ENCODE measurements at regions not wholly inside any gene's neighbourhood (a gene's known extent, or its start where the extent isn't known, plus 50 kb on each side); places are given as distances from the start of the nearest gene placed in this dataset.
"Not testable (repeated sequence)": the region's sequence is repeated elsewhere in the genome, so short reads cannot be mapped to it uniquely, and the experiment has no call there.

- DNase-seq (ENCODE audit: low spot score) (no peak), ATAC-seq (no peak)
These were observed 150.4 kb downstream of the BTBD3 start for GRCh38 chr20:12068121-12068520.

DNA sequence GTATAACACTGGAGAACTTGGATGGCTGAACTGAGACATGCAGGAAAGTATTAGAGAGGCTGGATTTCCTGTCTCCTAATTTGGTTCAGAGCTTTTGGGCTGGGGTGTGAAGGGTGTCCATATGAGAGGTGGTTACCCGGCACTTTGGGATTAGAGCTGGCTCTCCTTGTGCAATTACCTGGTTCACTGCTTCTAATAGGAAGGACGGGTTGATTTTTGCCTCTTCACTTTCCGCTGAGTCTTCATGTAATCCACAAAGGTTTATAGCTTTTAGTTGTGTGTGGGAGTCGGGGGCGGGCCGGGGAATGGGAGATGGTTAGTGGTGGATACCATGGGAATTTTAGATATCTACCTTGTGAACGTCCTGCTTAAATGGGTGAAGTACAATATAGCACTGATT is 151.5 kb downstream of the BTBD3 start:
- no peak for ATAC-seq
- DNase-seq (ENCODE audit: low spot score), result no peak

GRCh38 chr20:12072221-12072953 is 154.7 kb downstream of the BTBD3 start:
- ATAC-seq (no peak), DNase-seq (ENCODE audit: low spot score) (no peak)

GRCh38 chr20:12072954-12073264 is 155.2 kb downstream of the BTBD3 start:
- ATAC-seq (no peak), DNase-seq (ENCODE audit: low spot score) (no peak)

DNA sequence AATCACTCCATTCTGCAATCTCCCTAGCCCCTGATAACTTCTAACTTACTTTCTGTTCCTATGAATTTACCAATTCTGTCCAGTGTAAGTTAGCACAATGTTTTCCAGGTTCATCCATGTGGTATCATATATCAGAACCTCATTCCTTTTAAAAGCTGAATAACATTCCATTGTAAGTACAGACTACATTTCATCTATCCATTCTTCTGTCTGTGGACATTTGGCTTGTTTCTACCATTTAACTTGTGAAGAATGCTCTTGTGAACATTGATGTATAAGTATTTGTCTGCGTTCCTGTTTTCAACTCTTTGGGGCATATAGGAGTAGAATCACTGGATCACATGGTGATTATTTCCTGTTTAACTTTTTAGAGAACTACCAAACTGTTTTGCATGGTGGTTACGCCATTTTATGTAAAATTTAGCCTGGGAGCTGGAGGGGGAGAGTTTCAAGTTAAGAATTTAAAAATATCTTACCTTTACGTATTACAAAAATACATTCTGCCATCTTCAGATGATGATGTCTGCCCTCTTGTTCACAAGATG is 156.5 kb downstream of the BTBD3 start:
- ATAC-seq (no peak), DNase-seq (ENCODE audit: low spot score) (no peak)

DNA sequence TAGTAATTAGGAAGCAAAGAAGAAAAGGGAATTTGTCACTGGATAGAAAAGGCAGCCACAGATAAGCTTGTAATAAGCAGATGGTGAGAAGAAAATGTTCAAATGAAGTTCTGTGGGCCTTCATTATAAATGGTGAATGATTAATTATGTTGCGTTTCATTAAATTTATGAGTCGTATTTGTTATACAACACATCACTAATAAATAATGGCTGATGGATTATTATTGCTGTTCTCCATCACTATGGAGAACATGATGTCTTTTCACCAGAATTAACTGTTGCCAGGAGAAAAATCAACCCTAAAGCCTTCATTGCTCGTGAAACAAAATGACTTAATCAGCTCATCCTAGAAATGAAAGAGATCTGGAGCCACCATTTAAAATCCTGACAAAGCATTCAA is 158.5 kb downstream of the BTBD3 start:
- ATAC-seq (no peak), DNase-seq (ENCODE audit: low spot score) (no peak)

DNA sequence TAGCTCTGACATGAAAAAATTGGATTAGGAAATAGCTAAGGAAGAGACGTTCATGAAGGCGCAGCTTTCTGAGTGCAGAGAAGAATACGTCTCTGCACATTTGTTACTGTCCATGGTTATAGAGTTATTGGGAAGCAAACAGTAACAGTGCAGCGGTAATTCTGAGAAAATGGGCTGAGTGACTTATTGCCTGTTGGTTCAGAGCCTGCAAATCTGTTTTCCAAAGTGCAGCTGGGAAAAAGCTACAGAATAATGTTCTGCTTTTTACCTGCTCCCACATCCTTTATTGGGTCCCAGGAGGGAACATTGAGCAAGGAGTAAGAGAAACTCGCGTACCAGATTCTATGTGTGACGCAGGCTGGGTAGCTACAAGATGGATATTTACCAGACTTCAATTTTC is 160.2 kb downstream of the BTBD3 start:
- DNase-seq (ENCODE audit: low spot score) (no peak), ATAC-seq (no peak)

- DNase-seq (ENCODE audit: low spot score) (no peak), ATAC-seq (no peak)
These were observed 161.8 kb downstream of the BTBD3 start for GRCh38 chr20:12079490-12079889.

DNA sequence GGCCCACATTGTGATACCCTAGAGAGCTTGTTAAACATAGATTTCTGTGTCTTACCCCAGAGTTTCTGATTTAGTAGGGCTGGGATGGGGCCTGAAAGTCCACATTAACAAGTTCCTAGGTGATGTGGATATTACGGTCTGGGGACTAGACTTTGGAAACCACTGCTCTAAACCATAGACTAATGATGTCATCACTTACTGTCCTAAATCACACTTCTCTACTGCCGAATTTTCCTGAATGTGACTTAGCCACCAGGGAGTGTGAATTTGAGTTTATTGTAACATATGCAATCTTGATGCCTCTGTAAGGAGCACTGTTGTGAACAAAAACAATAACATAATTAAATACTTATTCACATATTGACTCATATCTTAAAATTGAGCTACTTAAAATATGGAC is 165.6 kb downstream of the BTBD3 start:
- ATAC-seq, result no peak

DNA sequence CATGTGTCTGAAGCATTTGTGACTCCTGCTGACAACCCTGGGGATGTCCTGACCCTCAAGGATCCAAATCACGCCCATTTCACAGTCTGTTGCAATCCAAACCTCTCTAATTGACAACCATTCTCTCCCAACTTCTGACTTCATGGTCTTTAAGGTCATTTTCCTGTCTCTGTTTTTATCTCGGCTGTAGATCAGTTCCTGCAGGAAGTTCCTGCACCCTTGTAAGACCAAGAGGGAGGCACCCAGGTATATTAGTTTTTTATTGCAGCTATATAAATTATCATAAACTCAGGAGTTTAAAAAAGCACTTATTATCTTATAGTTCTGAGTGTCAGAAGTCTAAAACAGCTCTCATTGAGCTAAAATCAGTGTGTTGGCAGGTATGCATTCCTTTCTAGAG is 166.8 kb downstream of the BTBD3 start:
- DNase-seq (ENCODE audit: low spot score), result no peak
- no peak for ATAC-seq

More for the DNA sequence above, 165.6 kb downstream of the BTBD3 start:
- no peak for DNase-seq (ENCODE audit: low spot score)

GRCh38 chr20:12086359-12086758 is 168.7 kb downstream of the BTBD3 start:
- DNase-seq (ENCODE audit: low spot score), result no peak
- ATAC-seq, result no peak

GRCh38 chr20:12090920-12091319 is 173.2 kb downstream of the BTBD3 start:
- DNase-seq (ENCODE audit: low spot score), result no peak
- ATAC-seq, result no peak

- no peak for ATAC-seq
- no peak for DNase-seq (ENCODE audit: low spot score)
These were observed 175.5 kb downstream of the BTBD3 start for GRCh38 chr20:12093057-12093796.

GRCh38 chr20:12093797-12094190 is 176.1 kb downstream of the BTBD3 start:
- DNase-seq (ENCODE audit: low spot score); ATAC-seq: not testable (repeated sequence)

GRCh38 chr20:12095180-12095920 is 177.7 kb downstream of the BTBD3 start:
- DNase-seq (ENCODE audit: low spot score) (no peak), ATAC-seq (no peak)

GRCh38 chr20:12098421-12098820 is 180.7 kb downstream of the BTBD3 start:
- ATAC-seq, result no peak
- no peak for DNase-seq (ENCODE audit: low spot score)

GRCh38 chr20:12108846-12109245 is 191.2 kb downstream of the BTBD3 start:
- no peak for DNase-seq (ENCODE audit: low spot score)
- ATAC-seq, result no peak

DNA sequence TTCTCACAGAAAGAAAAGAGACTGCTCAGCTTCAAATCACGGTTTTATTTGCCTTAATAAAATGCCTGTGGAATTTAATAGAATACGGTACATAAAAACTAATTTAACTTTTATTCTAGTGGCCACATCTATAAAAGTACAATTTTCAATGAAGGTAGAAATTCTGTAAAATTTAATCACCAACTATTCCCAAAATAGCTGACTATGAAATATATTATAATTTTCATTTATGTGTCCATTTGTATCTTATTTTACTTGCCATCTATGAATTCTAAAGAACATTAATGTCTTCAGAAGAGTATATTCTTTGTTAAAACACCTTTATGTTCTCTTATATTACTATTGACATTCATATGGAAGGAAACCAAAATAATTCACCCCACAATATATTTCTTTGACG is 192.6 kb downstream of the BTBD3 start:
- no peak for DNase-seq (ENCODE audit: low spot score)
- ATAC-seq, result no peak

DNA sequence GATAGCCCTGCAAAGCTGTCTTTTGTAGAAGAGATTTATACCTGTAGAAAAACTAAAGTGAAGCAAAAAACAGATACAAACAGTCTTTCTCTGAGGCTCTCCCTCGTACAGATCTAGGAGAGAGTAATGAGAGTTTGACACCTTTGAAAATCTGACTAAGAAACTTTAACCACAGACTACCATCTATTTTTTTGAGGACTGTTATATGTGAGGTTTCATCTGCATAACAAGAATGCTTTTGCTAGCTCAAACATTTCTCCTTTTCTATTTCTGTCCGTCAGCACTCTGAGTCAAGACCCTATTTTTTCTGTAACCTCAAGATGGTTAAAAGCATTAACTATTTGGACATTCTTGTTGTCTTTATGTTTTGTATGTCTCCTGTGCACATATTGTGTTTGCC is 193.0 kb downstream of the BTBD3 start:
- DNase-seq (ENCODE audit: low spot score) (no peak), ATAC-seq (no peak)

DNA sequence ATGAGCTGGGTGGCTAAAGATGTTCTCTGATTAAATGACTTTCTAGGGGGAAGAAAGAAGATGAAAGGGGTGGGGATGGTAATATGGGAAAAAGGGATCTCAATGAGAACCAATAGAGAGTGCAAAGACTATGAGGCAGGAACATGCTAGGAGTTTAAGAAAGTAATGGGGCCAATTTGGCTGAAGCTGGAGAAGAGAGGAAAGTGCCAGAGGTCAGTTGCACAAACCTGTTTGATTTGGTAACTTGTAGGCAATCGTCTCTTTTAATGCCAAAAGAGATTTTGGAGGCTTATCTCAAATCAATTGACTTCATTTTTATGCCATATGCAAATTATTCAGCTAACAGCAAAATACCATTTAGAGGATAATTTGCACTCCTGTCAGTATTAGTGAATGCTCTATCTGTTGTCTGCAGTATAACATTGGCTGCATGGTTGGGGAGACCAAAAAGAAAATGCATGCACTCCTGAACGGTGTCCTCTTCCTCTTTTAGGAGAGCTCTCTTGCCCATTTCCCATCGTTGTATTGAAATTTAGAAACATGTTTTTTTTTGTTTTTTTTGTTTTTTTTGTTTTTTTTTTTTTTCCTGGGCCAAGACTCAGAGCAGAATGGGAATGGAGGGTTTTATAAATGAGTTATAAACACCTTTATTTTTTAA is 193.9 kb downstream of the BTBD3 start:
- DNase-seq (ENCODE audit: low spot score), result no peak
- ATAC-seq, result peak; percentile 77

- no peak for ATAC-seq
- no peak for DNase-seq (ENCODE audit: low spot score)
These were observed 194.4 kb downstream of the BTBD3 start for GRCh38 chr20:12112089-12112474.
